Fibroblast of skin of scalp (primary cell): ENCODE measurements at regions not wholly inside any gene's neighbourhood (a gene's known extent, or its start where the extent isn't known, plus 50 kb on each side); places are given as distances from the start of the nearest gene placed in this dataset.
"Not testable (repeated sequence)": the region's sequence is repeated elsewhere in the genome, so short reads cannot be mapped to it uniquely, and the experiment has no call there.

Experiments used
- DNase-seq: peaks from one replicate; pipeline ENCODE4 v3.0.0-alpha.2; 2013

DNA sequence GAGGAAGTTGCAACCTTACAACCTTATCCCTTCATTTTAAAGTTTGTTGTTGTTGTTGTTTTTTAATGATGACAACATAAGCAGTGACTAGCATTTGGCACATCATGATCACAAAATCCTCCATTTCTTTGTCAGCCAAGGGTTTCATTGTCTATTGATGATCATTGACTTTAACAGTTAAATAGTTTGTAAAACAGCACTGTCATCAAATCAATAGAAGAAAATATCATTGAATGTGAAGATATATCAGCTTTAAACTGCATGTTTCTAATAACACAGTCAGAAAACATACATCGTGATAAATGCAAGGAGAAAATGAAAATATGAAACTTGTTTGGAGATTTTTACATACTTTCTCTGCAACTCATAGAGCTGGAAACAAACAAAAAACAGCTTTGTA is 922.3 kb upstream of the LRFN5 start:
- DNase-seq = no peak

DNA sequence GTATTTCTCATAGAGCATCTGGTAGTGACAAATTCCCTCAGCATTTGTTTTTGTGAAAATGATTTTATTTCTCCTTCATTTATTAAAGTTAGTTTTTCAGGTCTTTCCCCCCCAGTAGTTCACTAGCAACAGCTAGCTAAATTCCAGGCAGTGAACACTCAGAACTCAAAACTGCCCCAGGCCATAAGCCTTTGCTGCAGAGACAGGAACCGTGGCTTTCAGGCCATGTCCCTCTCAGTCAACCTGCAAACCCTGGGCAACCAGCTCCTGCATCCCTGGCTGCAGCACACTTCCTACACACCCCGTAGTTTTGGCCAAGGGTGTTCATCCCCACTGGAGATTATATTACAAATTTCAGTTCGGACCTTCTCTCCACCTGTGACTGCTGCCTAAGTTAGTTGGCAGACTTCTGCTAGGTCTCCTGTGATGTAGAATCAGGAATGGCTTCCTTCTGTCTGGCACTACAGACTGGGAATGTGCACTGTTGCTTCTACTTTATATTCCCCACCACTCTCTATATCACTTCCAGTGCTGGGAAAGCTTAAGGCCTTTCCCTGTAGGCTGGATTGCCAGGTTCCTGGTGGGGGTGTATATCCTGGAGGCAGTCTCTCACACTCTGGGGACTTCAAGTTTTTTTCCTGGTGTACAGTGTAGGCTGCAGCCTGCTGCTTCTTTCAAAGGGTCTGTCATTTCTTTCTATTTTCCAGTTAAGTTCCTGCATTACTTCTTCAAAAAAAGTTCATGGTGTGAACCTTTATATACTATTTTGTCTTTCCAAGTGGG is 924.4 kb upstream of the LRFN5 start:
- DNase-seq = no peak

GRCh38 chr14:40679256-40679655 is 927.4 kb upstream of the LRFN5 start:
- DNase-seq = no peak

- not testable (repeated sequence) for DNase-seq
Measured at GRCh38 chr14:40677206-40677605, 929.5 kb upstream of the LRFN5 start.

DNA sequence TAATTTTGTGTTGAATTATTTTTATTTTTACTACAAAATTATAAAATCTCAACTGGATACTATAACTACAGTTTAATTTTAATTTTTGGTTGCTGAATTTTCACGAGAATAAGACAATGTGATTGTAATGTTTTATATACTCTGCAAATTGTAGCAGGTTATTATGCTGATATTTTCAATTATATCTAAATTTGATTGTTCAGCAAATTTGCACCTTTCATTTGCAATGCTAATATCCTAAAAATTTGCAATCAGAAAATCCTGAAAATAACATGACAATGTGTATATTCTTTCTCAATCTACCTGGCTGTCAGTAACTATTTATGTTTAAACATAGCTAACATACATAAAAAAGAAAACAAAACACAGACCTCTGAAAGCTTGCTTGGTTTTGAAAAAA is 932.2 kb upstream of the LRFN5 start:
- DNase-seq = no peak

DNA sequence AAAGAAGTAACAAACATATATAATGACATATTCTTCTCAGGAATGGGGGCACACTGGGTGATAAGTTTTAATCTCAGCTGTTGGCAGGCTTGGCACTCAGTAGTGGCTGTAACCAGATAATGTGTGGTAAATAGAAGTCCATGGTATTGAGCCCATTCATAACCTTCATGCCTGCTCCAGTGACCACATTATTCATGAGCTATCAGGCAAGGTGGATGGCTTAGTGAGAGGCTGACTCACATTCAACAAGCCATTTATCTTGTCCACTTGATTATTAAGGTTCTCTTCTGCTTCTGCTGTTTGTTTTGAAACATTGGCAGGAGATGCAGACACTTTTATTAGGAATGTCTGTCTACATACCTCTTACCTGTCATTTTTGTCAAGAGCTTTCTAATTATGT is 950.4 kb upstream of the LRFN5 start:
- no peak for DNase-seq

- DNase-seq = no peak
Measured at GRCh38 chr14:40652089-40652691, 954.5 kb upstream of the LRFN5 start.

- DNase-seq = no peak
Measured at GRCh38 chr14:40630471-40630870, 976.2 kb upstream of the LRFN5 start.

DNA sequence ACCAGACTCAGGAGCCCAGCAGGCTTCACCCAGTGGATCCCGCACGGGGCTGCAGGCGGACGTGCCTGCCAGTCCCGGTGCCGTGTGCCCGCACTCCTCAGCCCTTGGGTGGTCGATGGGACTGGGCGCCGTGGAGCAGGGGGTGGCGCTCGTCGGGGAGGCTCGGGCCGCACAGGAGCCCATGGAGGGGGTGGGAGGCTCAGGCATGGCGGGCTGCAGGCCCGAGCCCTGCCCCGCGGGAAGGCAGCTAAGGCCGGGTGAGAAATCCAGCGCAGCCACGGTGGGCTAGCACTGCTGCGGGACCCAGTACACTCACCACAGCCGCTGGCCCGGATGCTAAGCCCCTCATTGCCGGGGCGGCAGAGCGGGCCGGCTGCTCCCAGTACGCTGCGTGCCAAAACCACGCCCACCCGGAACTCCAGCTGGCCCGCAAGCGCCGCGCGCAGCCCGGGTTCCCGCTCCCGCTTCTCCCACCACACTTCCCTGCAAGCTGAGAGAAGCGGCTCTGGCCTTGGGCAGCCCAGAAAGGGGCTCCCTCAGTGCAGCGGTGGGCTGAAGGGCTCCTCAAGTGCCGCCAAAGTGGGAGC is 977.0 kb upstream of the LRFN5 start:
- not testable (repeated sequence) for DNase-seq

- DNase-seq = no peak
Measured at GRCh38 chr14:40629144-40629543, 977.5 kb upstream of the LRFN5 start.

GRCh38 chr14:40623643-40624042 is 983.0 kb upstream of the LRFN5 start:
- no peak for DNase-seq

DNA sequence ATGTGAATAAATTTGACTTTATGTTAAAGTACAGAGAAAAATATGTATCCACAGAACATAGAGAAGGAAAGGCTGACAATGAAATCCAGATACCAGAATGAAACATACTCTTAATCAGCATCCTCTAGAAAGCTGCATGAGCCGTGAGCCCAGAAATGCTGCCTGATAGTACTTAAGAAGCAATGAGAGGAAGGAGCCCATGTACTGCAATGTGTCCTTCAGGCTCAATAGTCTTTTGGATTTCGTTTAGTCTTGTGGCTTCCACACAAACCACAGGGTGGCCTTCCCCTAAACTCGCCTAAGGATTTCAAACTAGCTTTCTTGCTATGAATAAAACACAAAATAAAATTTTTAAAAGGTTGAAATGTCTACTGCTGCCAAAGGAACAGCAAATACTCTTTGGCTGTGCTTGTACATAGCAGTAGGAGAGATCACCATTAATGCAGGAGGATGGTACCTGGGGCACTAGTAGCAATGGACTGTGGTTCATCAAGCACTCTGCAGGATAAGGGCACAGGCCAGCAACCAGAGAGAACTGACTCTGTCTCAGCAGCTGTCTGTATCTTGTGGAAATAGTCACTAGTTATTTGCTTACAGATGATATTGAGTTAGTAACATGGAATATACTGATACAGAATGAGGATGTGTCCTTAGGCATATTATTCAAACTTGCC is 988.3 kb upstream of the LRFN5 start:
- no peak for DNase-seq

DNA sequence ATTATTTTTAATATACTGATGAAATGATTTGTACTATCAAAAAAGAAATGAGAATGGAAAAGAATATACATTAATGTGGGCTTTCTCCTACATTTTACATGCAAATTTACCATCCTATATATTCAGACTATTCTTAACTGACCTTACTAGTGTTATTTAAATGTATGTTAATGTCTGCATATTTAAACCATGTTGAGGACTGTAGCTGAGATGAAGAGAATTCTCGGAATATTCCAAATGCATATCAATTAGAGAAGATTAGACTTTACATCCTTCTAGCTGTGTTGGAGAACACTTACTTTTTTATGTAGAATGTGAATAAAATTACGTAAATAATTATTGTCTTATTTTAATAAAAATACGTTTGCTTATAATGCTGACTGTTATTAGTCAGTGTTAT is 990.1 kb upstream of the LRFN5 start:
- no peak for DNase-seq

GRCh38 chr14:40601063-40601462 is 1005.6 kb upstream of the LRFN5 start:
- DNase-seq = no peak

DNA sequence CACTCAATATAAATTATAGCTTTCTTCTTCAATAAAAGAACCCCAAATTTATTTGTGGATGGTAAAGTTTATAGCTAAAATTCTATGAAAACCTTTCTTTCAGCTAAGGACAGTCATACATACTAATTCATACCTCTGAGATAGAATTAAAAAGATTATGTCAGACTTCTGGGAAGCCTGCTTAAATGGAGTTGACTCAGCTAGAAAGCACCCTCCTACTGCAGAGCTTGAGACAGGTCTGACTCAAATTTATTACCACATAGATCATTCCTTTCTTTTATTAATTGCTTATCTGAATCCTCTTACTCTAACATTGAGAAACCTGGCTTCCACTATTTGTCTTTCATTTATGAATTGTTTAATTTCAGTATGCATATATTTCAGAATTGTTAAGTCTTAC is 1007.0 kb upstream of the LRFN5 start:
- no peak for DNase-seq

DNA sequence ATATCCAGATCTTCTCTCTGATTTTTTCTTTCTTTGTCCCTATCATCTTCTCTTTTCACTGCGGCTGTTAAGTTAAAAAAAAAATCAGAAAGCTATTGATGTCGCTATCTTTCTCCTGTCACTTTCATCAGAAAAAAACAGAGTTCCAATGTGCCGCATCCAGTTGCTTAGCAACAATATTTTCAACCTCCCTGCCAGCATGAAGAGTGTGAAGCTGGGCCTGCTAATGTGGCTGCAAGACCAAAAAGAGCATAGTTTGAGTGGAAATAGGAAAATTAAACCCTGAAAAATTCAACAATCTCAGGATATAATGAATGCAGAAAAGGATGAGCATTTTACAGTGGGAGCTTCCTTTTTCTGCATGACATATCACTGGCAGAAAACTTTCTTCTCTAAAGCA is 1025.4 kb upstream of the LRFN5 start:
- no peak for DNase-seq

DNA sequence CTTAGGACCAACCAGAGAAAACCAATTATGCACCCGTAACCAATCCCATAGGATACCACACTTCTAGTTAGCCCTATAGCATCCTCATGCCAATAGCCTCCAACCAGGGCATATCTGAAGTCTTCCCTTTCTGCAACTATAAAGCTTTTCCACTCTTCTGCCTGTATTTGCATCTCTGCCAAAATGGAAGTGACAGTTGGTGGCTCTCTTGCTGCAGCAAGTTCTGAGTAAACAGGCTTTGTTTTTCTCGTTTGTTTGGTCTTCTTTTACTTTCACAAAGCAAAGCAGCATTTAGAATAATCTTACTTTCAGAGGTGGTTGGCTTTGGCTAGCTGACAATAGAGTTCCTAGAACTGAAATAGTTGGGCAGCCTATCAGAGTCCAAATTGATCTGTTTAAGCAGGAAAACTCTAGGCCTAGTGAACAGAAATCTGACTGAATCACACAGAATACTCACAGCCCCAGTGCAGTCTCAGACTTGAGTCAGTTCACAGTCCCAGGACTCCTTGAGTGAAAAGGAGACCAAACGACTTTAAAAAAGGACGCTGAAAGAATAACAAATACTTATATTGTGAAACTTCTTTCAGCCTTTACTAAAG is 1029.7 kb upstream of the LRFN5 start:
- no peak for DNase-seq

DNA sequence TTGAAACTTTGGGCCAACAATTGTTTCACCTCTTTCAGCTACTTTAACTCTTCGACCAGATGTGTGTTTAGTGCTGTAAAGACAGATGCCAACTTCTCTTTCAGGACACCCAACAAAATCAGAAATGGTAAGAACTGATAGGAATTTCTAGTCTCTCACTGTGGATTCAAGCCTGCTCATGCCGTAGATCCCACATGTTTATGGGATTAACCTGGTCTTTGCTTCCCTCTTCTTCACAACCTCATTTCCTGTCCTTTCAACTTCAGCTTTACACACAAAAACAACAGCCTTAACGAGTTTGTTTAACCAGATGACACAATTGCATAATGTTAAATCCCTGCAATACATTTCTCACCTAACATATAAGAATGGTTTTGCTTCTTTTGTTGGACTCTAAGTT is 1031.9 kb upstream of the LRFN5 start:
- no peak for DNase-seq

DNA sequence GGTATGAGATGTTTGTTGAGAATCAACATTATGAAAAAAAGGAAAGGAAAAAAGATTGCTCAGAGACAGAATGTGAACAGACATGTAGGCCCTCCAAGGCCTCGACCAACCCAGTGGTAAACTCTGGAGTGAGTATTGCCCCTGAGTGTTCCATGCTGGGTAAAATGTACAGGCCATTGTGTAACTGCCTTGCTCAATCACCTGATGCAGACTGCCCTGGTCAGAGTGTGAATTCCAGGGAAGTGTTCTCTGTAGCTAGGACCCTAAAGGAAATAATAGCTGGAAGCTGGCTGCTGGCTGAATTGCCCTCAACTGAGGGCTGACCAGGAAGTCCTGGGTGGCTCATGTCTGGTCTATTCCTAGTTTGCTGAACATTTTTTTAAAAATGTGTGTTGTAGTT is 1081.4 kb upstream of the LRFN5 start:
- no peak for DNase-seq

DNA sequence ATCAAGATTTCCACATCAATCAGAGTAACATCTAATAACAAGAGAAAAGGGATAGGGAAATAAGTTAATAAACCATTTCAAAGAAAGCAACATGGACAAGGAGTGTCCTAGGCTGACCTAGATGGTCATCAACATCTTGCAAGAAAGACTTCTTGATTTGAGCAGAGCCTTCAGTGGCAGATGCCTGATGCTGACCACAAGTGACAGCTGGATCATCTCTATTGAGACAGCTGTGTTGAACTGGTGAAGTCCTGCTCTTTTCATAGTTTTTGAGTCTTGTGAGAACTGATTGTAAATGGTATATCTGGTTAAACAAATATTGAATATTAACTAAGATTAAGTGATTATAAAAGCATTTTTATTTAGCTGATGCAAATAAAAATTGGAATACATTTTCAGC is 1083.6 kb upstream of the LRFN5 start:
- no peak for DNase-seq

- no peak for DNase-seq
Measured at GRCh38 chr14:40494483-40494882, 1062.2 kb upstream of the FBXO33 start.

DNA sequence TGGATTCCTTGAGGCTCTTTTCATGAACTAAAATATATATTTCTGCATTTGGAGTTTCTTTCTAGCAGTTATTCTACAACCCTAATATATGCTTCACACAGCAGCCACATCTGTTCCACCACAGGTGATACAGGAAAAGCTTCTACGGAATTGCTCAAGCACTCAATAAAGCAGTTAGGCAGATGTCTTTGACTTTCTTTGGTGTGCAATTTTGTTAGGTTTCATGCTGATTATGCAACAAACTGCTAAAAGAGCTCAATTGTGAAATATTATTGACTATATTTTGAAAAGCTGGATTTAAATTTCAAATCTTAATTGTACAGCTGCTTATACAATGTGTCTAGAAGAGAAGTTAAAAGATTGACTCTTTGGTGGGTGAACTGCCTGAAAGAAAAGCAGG is 1055.6 kb upstream of the FBXO33 start:
- no peak for DNase-seq

- DNase-seq = no peak
Measured at GRCh38 chr14:40485688-40486087, 1053.5 kb upstream of the FBXO33 start.
